ENCODE measurements at regions not wholly inside any gene's neighbourhood (a gene's known extent, or its start where the extent isn't known, plus 50 kb on each side); places are given as distances from the start of the nearest gene placed in this dataset.

DNA sequence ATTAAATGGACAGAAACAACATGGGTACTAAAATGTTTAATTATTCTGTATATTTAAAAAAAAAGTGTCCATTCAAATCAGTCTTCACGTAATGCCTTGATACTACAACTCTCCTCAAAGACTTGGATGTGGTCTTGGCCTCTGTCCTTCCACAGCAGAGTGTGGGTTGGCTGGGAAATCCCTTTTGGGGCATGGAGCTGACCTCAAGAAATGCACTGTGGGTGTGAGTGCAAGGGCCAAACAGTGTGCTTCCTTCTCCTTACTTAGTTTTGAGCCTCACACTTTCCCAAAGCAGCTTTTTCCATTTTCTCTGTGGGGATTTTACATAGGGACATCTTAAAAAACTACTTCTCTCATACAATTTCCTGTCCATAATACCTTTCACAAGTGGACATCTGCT lies 607.4 kb downstream of the EFNB2 start:
- no peak for TF ChIP-seq POLR2A (IDR thresholded peaks at IDR 0.05)
- TF ChIP-seq, protein P1, sequence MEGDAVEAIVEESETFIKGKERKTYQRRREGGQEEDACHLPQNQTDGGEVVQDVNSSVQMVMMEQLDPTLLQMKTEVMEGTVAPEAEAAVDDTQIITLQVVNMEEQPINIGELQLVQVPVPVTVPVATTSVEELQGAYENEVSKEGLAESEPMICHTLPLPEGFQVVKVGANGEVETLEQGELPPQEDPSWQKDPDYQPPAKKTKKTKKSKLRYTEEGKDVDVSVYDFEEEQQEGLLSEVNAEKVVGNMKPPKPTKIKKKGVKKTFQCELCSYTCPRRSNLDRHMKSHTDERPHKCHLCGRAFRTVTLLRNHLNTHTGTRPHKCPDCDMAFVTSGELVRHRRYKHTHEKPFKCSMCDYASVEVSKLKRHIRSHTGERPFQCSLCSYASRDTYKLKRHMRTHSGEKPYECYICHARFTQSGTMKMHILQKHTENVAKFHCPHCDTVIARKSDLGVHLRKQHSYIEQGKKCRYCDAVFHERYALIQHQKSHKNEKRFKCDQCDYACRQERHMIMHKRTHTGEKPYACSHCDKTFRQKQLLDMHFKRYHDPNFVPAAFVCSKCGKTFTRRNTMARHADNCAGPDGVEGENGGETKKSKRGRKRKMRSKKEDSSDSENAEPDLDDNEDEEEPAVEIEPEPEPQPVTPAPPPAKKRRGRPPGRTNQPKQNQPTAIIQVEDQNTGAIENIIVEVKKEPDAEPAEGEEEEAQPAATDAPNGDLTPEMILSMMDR (IDR thresholded peaks at IDR 0.05) = no peak
